ENCODE measurements at regions not wholly inside any gene's neighbourhood (a gene's known extent, or its start where the extent isn't known, plus 50 kb on each side); places are given as distances from the start of the nearest gene placed in this dataset.
A peak's percentile ranks its signal among the peaks of the same experiment; 100 is the strongest.

GRCh38 chr4:14863418-14864364 lies 138.6 kb upstream of the CPEB2 start:
- ATAC-seq (no peak), DNase-seq (no peak)
- intact Hi-C loops (cut with DNase I): no loop called here

- ATAC-seq: peak; percentile 36 to 46
- DNase-seq: no peak
- intact Hi-C loops (cut with DNase I): no loop called here
These were observed 137.8 kb upstream of the CPEB2 start for GRCh38 chr4:14864365-14865030.

- DNase-seq: no peak
- intact Hi-C loops (cut with DNase I): no loop called here
- no peak for ATAC-seq
These were observed 137.3 kb upstream of the CPEB2 start for GRCh38 chr4:14865031-14865366.

DNA sequence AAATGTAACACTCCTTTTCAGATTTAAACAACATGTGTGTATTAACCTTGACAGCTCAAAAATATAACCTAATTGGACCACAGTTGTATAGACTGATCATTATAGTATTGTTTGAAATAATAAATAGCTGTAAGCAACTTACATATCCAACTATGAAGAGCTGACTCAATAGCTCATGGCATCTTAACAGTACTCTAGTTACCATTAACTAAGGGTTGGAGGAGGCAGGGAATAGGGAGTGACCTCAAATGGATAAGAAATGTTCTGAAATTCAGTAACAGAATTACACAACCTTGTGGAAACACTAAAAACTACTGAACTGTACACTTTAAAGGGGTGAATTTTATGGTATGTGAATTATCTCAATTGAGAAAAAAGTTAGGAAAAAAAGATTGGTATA lies 136.5 kb upstream of the CPEB2 start:
- peak in 1 of 2 donors; percentile 77 for ATAC-seq

GRCh38 chr4:14867847-14868246 lies 134.4 kb upstream of the CPEB2 start:
- no peak for ATAC-seq
- intact Hi-C loops (cut with DNase I): no loop called here

More for the DNA sequence above, 136.5 kb upstream of the CPEB2 start:
- intact Hi-C loops (cut with DNase I): no loop called here
- no peak for DNase-seq

GRCh38 chr4:14868426-14869395 lies 133.6 kb upstream of the CPEB2 start:
- ATAC-seq: no peak
- DNase-seq: no peak
- intact Hi-C loops (cut with DNase I): no loop called here

More at GRCh38 chr4:14867847-14868246, 134.4 kb upstream of the CPEB2 start:
- DNase-seq: no peak

- DNase-seq (no peak), ATAC-seq (no peak)
- intact Hi-C loops (cut with DNase I): no loop called here
These were observed 130.4 kb upstream of the CPEB2 start for GRCh38 chr4:14871676-14872430.

DNA sequence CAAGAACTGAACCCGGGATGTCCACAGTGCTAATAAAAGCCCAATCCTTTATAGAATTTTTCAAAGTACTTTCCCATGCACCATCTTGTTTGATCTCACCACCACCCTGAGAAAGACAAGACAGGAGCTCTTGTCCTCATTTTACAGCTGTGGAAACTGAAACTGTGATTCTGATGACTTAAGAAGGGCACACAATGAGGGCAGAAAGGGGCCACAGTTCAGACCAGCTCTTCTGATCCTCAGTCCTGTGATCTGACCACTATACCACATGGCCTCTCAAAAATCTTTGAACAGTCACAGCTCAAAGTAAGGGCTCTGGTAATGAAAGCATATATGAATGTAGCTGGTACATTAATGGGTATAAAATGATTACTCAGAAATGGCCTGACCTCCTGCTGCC lies 127.3 kb upstream of the CPEB2 start:
- intact Hi-C loops (cut with DNase I): no loop called here
- no peak for ATAC-seq
- DNase-seq: no peak

- intact Hi-C loops (cut with DNase I): no loop called here
- ATAC-seq (peak; percentile 44 to 86), DNase-seq (peak; percentile 33)
These were observed 124.7 kb upstream of the CPEB2 start for GRCh38 chr4:14877246-14878225.

GRCh38 chr4:14878681-14879080 lies 123.6 kb upstream of the CPEB2 start:
- intact Hi-C loops (cut with DNase I): no loop called here
- ATAC-seq: no peak
- DNase-seq: no peak

- intact Hi-C loops (cut with DNase I): no loop called here
- no peak for ATAC-seq
- no peak for DNase-seq
These were observed 122.6 kb upstream of the CPEB2 start for GRCh38 chr4:14879683-14880082.

- no peak for ATAC-seq
- intact Hi-C loops (cut with DNase I): no loop called here
- no peak for DNase-seq
These were observed 121.5 kb upstream of the CPEB2 start for GRCh38 chr4:14880805-14881204.

DNA sequence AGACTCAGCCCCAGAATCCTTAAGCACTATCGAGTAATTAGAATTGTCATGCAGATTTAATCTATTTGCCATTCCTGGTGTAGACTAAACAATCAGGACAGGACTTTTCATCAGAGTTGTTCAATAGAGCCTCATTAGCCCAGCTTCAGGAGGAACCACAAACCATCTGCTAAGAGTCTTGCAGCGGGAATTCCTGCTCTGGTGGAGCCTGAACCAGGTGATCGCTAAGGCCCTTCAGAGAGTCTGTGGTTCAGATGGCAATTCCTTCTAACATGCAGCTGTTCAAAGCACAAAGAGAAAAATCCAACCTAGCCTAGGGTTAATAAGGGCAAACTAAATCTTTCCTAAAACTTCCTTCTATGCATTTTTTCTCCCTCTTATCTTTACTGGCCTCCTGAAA lies 119.1 kb upstream of the CPEB2 start:
- intact Hi-C loops (cut with DNase I): no loop called here
- no peak for ATAC-seq
- no peak for DNase-seq

- DNase-seq (no peak), ATAC-seq (no peak)
- intact Hi-C loops (cut with DNase I): no loop called here
These were observed 118.6 kb upstream of the CPEB2 start for GRCh38 chr4:14883661-14884060.

- ATAC-seq (peak in 1 of 2 donors; percentile 63), DNase-seq (no peak)
- intact Hi-C loops (cut with DNase I): no loop called here
These were observed 114.3 kb upstream of the CPEB2 start for GRCh38 chr4:14887842-14888433.

DNA sequence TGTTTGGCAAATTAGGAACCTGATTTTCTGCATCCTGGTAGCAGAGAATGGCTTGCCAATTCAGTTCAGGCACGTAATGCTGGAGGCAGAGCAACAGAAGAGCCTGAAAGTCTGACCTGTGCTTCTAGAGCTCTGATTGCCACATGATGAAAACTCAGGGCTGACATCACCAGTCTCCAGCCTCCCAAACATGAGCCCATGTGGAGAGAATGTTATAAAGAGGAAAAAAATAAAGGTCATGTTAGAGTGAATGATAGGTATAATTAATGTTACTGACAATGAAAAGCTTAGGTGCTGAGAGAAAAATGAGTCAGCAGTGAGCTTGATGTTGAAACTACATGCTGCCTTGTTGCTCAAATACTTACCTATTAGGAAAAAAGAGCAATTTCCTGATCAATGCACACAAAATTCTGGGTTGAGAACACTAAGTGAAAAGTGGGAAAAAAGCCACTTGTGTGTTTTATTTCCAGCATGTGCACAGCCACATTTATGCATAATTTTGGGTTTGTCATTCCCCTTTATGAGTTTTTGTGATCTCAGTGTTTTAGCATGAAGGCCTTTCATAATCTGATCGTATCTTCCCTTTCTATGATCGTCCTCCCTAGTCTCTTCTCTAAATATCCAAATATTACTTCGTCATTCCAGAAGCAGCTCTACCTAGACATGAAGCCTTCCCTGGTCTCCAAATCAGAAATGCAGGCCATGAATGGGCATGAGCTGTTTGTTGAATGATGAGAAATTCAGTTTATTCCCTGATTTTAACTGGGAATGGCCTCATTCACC lies 113.3 kb upstream of the CPEB2 start:
- ATAC-seq (peak; percentile 41 to 97), DNase-seq (no peak)
- intact Hi-C loops (cut with DNase I): no loop called here

DNA sequence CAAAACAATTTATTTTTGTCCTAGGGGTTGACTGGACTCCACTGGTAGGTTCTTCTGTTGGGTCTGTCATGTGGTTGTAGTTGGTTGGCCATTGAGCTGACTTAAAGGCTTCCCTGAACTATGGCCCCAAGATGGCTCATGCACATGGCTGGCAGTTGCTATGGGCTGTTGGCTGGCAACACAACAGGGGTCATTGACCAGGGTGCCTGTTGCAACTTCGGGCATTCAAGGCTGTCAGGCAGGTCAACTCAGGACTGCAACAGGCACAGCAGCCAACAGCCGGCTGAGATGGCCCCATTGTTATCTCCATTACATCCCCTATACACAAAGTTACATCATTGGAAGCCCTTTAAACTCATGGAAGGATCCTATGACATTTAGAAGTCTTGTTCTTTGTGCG lies 109.7 kb upstream of the CPEB2 start:
- ATAC-seq: no peak
- DNase-seq: no peak
- intact Hi-C loops (cut with DNase I): no loop called here

Measured in left cardiac atrium (tissue), 4 donors.